ENCODE measurements at regions not wholly inside any gene's neighbourhood (a gene's known extent, or its start where the extent isn't known, plus 50 kb on each side); places are given as distances from the start of the nearest gene placed in this dataset.
A peak's percentile ranks its signal among the peaks of the same experiment; 100 is the strongest.

DNA sequence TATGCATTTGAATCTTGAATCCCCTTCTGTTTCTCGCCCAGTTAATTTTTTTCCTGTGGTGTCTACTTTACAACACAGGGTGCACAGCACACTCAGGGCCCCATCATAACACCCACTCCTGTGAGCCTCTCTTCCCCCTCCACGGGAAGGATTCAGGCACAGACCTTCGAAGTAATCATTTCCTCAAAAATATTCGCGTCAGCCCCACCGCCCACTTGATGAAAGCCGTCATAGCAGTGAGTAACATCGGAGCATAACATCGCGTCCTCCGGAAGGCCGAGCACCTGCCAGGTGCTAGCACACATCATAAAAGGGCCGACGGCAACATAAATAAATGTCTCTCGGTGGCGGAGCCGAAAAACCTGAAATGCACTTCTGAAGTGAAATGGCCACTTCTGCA is 201.7 kb upstream of the ADARB2 start:
- H3K79me2 ChIP-seq (ENCODE audit: insufficient read depth, low read length) = no peaks in the 10 kb centered on the region
- no peaks in the 10 kb centered on the region for H3K27me3 ChIP-seq (ENCODE audit: insufficient read depth, low read length, poor library complexity)
- peak; percentile 22 for DNase-seq
- H3K9me3 ChIP-seq (ENCODE audit: insufficient read depth, low read length, severe bottlenecking) = no peaks in the 10 kb centered on the region
- TF ChIP-seq EZH2 (IDR thresholded peaks at IDR 0.05; ENCODE audit: borderline replicate concordance, low read depth, low read length, severe bottlenecking) = no peak
- TF ChIP-seq, protein P1, sequence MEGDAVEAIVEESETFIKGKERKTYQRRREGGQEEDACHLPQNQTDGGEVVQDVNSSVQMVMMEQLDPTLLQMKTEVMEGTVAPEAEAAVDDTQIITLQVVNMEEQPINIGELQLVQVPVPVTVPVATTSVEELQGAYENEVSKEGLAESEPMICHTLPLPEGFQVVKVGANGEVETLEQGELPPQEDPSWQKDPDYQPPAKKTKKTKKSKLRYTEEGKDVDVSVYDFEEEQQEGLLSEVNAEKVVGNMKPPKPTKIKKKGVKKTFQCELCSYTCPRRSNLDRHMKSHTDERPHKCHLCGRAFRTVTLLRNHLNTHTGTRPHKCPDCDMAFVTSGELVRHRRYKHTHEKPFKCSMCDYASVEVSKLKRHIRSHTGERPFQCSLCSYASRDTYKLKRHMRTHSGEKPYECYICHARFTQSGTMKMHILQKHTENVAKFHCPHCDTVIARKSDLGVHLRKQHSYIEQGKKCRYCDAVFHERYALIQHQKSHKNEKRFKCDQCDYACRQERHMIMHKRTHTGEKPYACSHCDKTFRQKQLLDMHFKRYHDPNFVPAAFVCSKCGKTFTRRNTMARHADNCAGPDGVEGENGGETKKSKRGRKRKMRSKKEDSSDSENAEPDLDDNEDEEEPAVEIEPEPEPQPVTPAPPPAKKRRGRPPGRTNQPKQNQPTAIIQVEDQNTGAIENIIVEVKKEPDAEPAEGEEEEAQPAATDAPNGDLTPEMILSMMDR (IDR thresholded peaks at IDR 0.05; ENCODE audit: borderline replicate concordance, extremely low read depth, low read length, poor library complexity, severe bottlenecking) = no peak
- no peaks in the 10 kb centered on the region for H3K36me3 ChIP-seq (ENCODE audit: insufficient read depth, low read length)
- peak overlapping the region; percentile 98 for H3K27ac ChIP-seq (ENCODE audit: low read length)
- 0 out of 4 replicates have a peak overlapping the region, but pooled peaks of 1 of the 2 experiments have one; percentile 16 for H3K4me3 ChIP-seq (ENCODE audit: low read depth in 1 of 2, low read length in 2 of 2)
- no peaks in the 10 kb centered on the region for H4K20me1 ChIP-seq (ENCODE audit: insufficient read depth, low read length)
- peak overlapping the region; percentile 68 for H2AFZ ChIP-seq (ENCODE audit: low read depth, low read length)
- peaks cover 43% of the 10 kb centered on the region for H3K4me1 ChIP-seq (ENCODE audit: insufficient read depth, low read length)
- peak; percentile 30; the same call in 1 of the 3 replicates for ATAC-seq (ENCODE audit: insufficient read depth, low read depth)
- H3K9ac ChIP-seq (ENCODE audit: low read depth, low read length) = peak overlapping the region; percentile 57
- peak overlapping the region; percentile 51 for H3K4me2 ChIP-seq (ENCODE audit: insufficient read depth, low read length)

DNA sequence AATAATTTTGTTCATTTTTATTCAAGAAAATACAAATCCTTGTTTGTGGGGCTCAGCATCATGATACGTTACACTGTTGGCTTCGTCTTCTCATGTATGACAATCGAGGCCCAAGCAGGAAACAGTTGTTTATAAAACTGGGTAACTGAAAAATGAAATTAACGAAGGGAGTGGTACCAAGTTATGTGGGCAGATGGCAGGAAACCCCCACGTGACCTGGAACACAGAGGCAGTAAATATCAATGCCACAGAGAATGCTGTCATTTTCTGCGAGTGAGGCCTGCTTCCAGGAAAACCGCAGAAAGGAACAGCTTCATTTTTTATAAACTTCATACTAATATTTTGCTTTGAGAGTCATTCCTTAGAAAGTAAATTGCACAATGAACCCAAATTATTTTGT is 201.0 kb upstream of the ADARB2 start:
- peak overlapping the region; percentile 51 for H3K4me2 ChIP-seq (ENCODE audit: insufficient read depth, low read length)
- H4K20me1 ChIP-seq (ENCODE audit: insufficient read depth, low read length) = no peaks in the 10 kb centered on the region
- DNase-seq (peak; percentile 85), ATAC-seq (ENCODE audit: insufficient read depth, low read depth) (peak; percentile 97)
- H2AFZ ChIP-seq (ENCODE audit: low read depth, low read length) = peak overlapping the region; percentile 68
- no peaks in the 10 kb centered on the region for H3K36me3 ChIP-seq (ENCODE audit: insufficient read depth, low read length)
- TF ChIP-seq, protein P1 (IDR thresholded peaks at IDR 0.05; ENCODE audit: borderline replicate concordance, extremely low read depth, low read length, poor library complexity, severe bottlenecking) = peak; percentile 10
- no peak for TF ChIP-seq EZH2 (IDR thresholded peaks at IDR 0.05; ENCODE audit: borderline replicate concordance, low read depth, low read length, severe bottlenecking)
- peak overlapping the region; percentile 57 for H3K9ac ChIP-seq (ENCODE audit: low read depth, low read length)
- no peaks in the 10 kb centered on the region for H3K9me3 ChIP-seq (ENCODE audit: insufficient read depth, low read length, severe bottlenecking)
- H3K4me3 ChIP-seq (ENCODE audit: low read depth in 1 of 2, low read length in 2 of 2) = 0 out of 4 replicates have a peak overlapping the region, but pooled peaks of 1 of the 2 experiments have one; percentile 23
- H3K27me3 ChIP-seq (ENCODE audit: insufficient read depth, low read length, poor library complexity) = no peaks in the 10 kb centered on the region
- H3K79me2 ChIP-seq (ENCODE audit: insufficient read depth, low read length) = no peaks in the 10 kb centered on the region
- H3K27ac ChIP-seq (ENCODE audit: low read length) = peak overlapping the region; percentile 98
- H3K4me1 ChIP-seq (ENCODE audit: insufficient read depth, low read length) = peaks cover 43% of the 10 kb centered on the region

DNA sequence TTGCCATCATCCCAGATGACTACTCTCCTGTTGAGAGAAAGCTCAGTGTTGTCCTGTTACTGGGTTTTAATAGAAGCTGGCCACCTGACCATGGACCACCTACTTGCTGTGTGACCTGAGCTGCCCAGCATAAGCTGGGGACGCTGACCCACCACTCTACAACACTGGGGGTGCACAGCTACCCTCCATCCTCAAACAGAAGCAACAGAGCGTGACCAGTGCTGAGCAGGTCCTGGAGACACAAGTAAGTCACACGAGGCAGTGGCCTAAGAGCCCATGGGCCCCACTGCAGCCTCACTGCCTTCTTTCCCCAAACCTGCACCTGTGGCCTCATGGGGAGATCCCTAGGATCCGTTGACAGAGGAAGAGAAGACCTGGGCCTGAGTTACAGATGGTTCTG is 198.6 kb upstream of the ADARB2 start:
- ATAC-seq (ENCODE audit: insufficient read depth, low read depth) (no peak), DNase-seq (no peak)
- no peaks in the 10 kb centered on the region for H3K27me3 ChIP-seq (ENCODE audit: insufficient read depth, low read length, poor library complexity)
- no peak overlapping the region for H3K9ac ChIP-seq (ENCODE audit: low read depth, low read length)
- H4K20me1 ChIP-seq (ENCODE audit: insufficient read depth, low read length) = no peaks in the 10 kb centered on the region
- TF ChIP-seq, protein P1 (IDR thresholded peaks at IDR 0.05; ENCODE audit: borderline replicate concordance, extremely low read depth, low read length, poor library complexity, severe bottlenecking) = no peak
- no peak for TF ChIP-seq EZH2 (IDR thresholded peaks at IDR 0.05; ENCODE audit: borderline replicate concordance, low read depth, low read length, severe bottlenecking)
- no peak overlapping the region for H3K4me2 ChIP-seq (ENCODE audit: insufficient read depth, low read length)
- H2AFZ ChIP-seq (ENCODE audit: low read depth, low read length) = 0 out of 2 replicates have a peak overlapping the region, but pooled peaks have one; percentile 1
- no peaks in the 10 kb centered on the region for H3K9me3 ChIP-seq (ENCODE audit: insufficient read depth, low read length, severe bottlenecking)
- peaks cover 50% of the 10 kb centered on the region for H3K4me1 ChIP-seq (ENCODE audit: insufficient read depth, low read length)
- no peak overlapping the region for H3K4me3 ChIP-seq (ENCODE audit: low read depth in 1 of 2, low read length in 2 of 2)
- H3K79me2 ChIP-seq (ENCODE audit: insufficient read depth, low read length) = no peaks in the 10 kb centered on the region
- H3K36me3 ChIP-seq (ENCODE audit: insufficient read depth, low read length) = no peaks in the 10 kb centered on the region
- H3K27ac ChIP-seq (ENCODE audit: low read length) = peak overlapping the region; percentile 60

Data from DND-41 (cell line).